ENCODE measurements at regions not wholly inside any gene's neighbourhood (a gene's known extent, or its start where the extent isn't known, plus 50 kb on each side); places are given as distances from the start of the nearest gene placed in this dataset.
"Not testable (repeated sequence)": the region's sequence is repeated elsewhere in the genome, so short reads cannot be mapped to it uniquely, and the experiment has no call there.

GRCh38 chr21:32823296-32823695 lies 51.7 kb upstream of the PAXBP1 start:
- not testable (repeated sequence) for H3K36me3 Mint-ChIP-seq; H3K4me1 Mint-ChIP-seq (ENCODE audit: low read depth); H3K9me3 Mint-ChIP-seq (ENCODE audit: low read depth); H3K4me3 Mint-ChIP-seq; H3K27me3 Mint-ChIP-seq; H3K27ac Mint-ChIP-seq

GRCh38 chr21:32824950-32825349 lies 53.4 kb upstream of the PAXBP1 start:
- no peak overlapping the region for H3K4me3 Mint-ChIP-seq
- no peaks in the 10 kb centered on the region for H3K9me3 Mint-ChIP-seq (ENCODE audit: low read depth)
- no peak overlapping the region for H3K27ac Mint-ChIP-seq
- no peaks in the 10 kb centered on the region for H3K4me1 Mint-ChIP-seq (ENCODE audit: low read depth)
- peaks cover 2% of the 10 kb centered on the region for H3K27me3 Mint-ChIP-seq
- H3K36me3 Mint-ChIP-seq = no peaks in the 10 kb centered on the region

- no peak overlapping the region for H3K27ac Mint-ChIP-seq
- no peaks in the 10 kb centered on the region for H3K4me1 Mint-ChIP-seq (ENCODE audit: low read depth)
- H3K36me3 Mint-ChIP-seq = no peaks in the 10 kb centered on the region
- no peak overlapping the region for H3K4me3 Mint-ChIP-seq
- H3K9me3 Mint-ChIP-seq (ENCODE audit: low read depth) = no peaks in the 10 kb centered on the region
- H3K27me3 Mint-ChIP-seq = peaks cover 2% of the 10 kb centered on the region
Measured at GRCh38 chr21:32826329-32827167, 55.0 kb upstream of the PAXBP1 start.

- Mint-ChIP-seq H3K4me1 (ENCODE audit: low read depth) (no peaks in the 10 kb centered on the region), H3K36me3 (no peaks in the 10 kb centered on the region), H3K4me3 (no peak overlapping the region), H3K27me3 (peaks cover 5% of the 10 kb centered on the region), H3K27ac (no peak overlapping the region), H3K9me3 (ENCODE audit: low read depth) (no peaks in the 10 kb centered on the region)
Measured at GRCh38 chr21:32828908-32829307, 57.4 kb upstream of the PAXBP1 start.

GRCh38 chr21:32829504-32829903 lies 57.9 kb upstream of the PAXBP1 start:
- Mint-ChIP-seq H3K27ac (no peak overlapping the region), H3K36me3 (no peaks in the 10 kb centered on the region), H3K4me1 (ENCODE audit: low read depth) (no peaks in the 10 kb centered on the region), H3K9me3 (ENCODE audit: low read depth) (no peaks in the 10 kb centered on the region), H3K27me3 (peaks cover 5% of the 10 kb centered on the region), H3K4me3 (no peak overlapping the region)

- H3K4me1 Mint-ChIP-seq (ENCODE audit: low read depth); H3K4me3 Mint-ChIP-seq; H3K27ac Mint-ChIP-seq; H3K36me3 Mint-ChIP-seq; H3K27me3 Mint-ChIP-seq; H3K9me3 Mint-ChIP-seq (ENCODE audit: low read depth): not testable (repeated sequence)
Measured at GRCh38 chr21:32831779-32832178, 60.2 kb upstream of the PAXBP1 start.

- no peaks in the 10 kb centered on the region for H3K9me3 Mint-ChIP-seq (ENCODE audit: low read depth)
- peaks cover 3% of the 10 kb centered on the region for H3K27me3 Mint-ChIP-seq
Measured at GRCh38 chr21:32834211-32834915, 62.8 kb upstream of the PAXBP1 start.

GRCh38 chr21:32834916-32835235 lies 63.3 kb upstream of the PAXBP1 start:
- no peak overlapping the region for H3K27ac Mint-ChIP-seq
- no peak overlapping the region for H3K4me3 Mint-ChIP-seq
- H3K27me3 Mint-ChIP-seq = peaks cover 3% of the 10 kb centered on the region
- no peaks in the 10 kb centered on the region for H3K4me1 Mint-ChIP-seq (ENCODE audit: low read depth)
- no peaks in the 10 kb centered on the region for H3K9me3 Mint-ChIP-seq (ENCODE audit: low read depth)
- H3K36me3 Mint-ChIP-seq = peaks cover 2% of the 10 kb centered on the region

More at GRCh38 chr21:32834211-32834915, 62.8 kb upstream of the PAXBP1 start:
- no peak overlapping the region for H3K27ac Mint-ChIP-seq
- H3K36me3 Mint-ChIP-seq = peaks cover 2% of the 10 kb centered on the region
- no peaks in the 10 kb centered on the region for H3K4me1 Mint-ChIP-seq (ENCODE audit: low read depth)
- no peak overlapping the region for H3K4me3 Mint-ChIP-seq

- Mint-ChIP-seq H3K27ac (no peak overlapping the region), H3K27me3 (no peaks in the 10 kb centered on the region), H3K4me3 (no peak overlapping the region), H3K36me3 (peaks cover 1% of the 10 kb centered on the region), H3K9me3 (ENCODE audit: low read depth) (no peaks in the 10 kb centered on the region), H3K4me1 (ENCODE audit: low read depth) (no peaks in the 10 kb centered on the region)
Measured at GRCh38 chr21:32842146-32842545, 70.6 kb upstream of the PAXBP1 start.

- Mint-ChIP-seq H3K36me3 (no peaks in the 10 kb centered on the region), H3K4me3 (no peak overlapping the region), H3K27ac (no peak overlapping the region), H3K4me1 (ENCODE audit: low read depth) (no peaks in the 10 kb centered on the region), H3K9me3 (ENCODE audit: low read depth) (no peaks in the 10 kb centered on the region), H3K27me3 (no peaks in the 10 kb centered on the region)
Measured at GRCh38 chr21:32843561-32843960, 72.0 kb upstream of the PAXBP1 start.

- no peaks in the 10 kb centered on the region for H3K36me3 Mint-ChIP-seq
- no peak overlapping the region for H3K27ac Mint-ChIP-seq
- no peaks in the 10 kb centered on the region for H3K9me3 Mint-ChIP-seq (ENCODE audit: low read depth)
- no peaks in the 10 kb centered on the region for H3K27me3 Mint-ChIP-seq
- no peak overlapping the region for H3K4me3 Mint-ChIP-seq
- H3K4me1 Mint-ChIP-seq (ENCODE audit: low read depth) = no peaks in the 10 kb centered on the region
Measured at GRCh38 chr21:32844076-32844475, 72.5 kb upstream of the PAXBP1 start.

- Mint-ChIP-seq H3K36me3 (no peaks in the 10 kb centered on the region), H3K9me3 (ENCODE audit: low read depth) (no peaks in the 10 kb centered on the region), H3K27ac (no peak overlapping the region), H3K4me1 (ENCODE audit: low read depth) (no peaks in the 10 kb centered on the region), H3K4me3 (no peak overlapping the region), H3K27me3 (no peaks in the 10 kb centered on the region)
Measured at GRCh38 chr21:32844653-32845436, 73.3 kb upstream of the PAXBP1 start.

GRCh38 chr21:32858628-32859027 lies 87.1 kb upstream of the PAXBP1 start:
- H3K4me3 Mint-ChIP-seq = no peak overlapping the region
- peaks cover 4% of the 10 kb centered on the region for H3K9me3 Mint-ChIP-seq (ENCODE audit: low read depth)
- peaks cover 6% of the 10 kb centered on the region for H3K36me3 Mint-ChIP-seq
- H3K27me3 Mint-ChIP-seq = peaks cover 15% of the 10 kb centered on the region
- no peaks in the 10 kb centered on the region for H3K4me1 Mint-ChIP-seq (ENCODE audit: low read depth)
- H3K27ac Mint-ChIP-seq = no peak overlapping the region

GRCh38 chr21:32860399-32860798 lies 88.8 kb upstream of the PAXBP1 start:
- Mint-ChIP-seq H3K27me3 (peaks cover 13% of the 10 kb centered on the region), H3K36me3 (peaks cover 4% of the 10 kb centered on the region), H3K27ac (no peak overlapping the region), H3K9me3 (ENCODE audit: low read depth) (peaks cover 4% of the 10 kb centered on the region), H3K4me1 (ENCODE audit: low read depth) (no peaks in the 10 kb centered on the region), H3K4me3 (no peak overlapping the region)

- H3K4me3 Mint-ChIP-seq = no peak overlapping the region
- peaks cover 3% of the 10 kb centered on the region for H3K36me3 Mint-ChIP-seq
- no peak overlapping the region for H3K27ac Mint-ChIP-seq
- peaks cover 1% of the 10 kb centered on the region for H3K9me3 Mint-ChIP-seq (ENCODE audit: low read depth)
- no peaks in the 10 kb centered on the region for H3K4me1 Mint-ChIP-seq (ENCODE audit: low read depth)
- peaks cover 12% of the 10 kb centered on the region for H3K27me3 Mint-ChIP-seq
Measured at GRCh38 chr21:32861866-32862265, 90.3 kb upstream of the PAXBP1 start.
